Loucy (cell line): ENCODE measurements at regions not wholly inside any gene's neighbourhood (a gene's known extent, or its start where the extent isn't known, plus 50 kb on each side); places are given as distances from the start of the nearest gene placed in this dataset.

ENCODE experiments used
- H2AFZ ChIP-seq: fragments of 200-600 bp; sonication (generic); 2 replicates; pipeline ENCODE4 v1.6.0; 2016; ENCODE audit warnings: antibody characterized with exemption, mild to moderate bottlenecking, low read length, moderate library complexity
- H3F3A ChIP-seq: fragments of 200-600 bp; 2 replicates; pipeline ENCODE4 v1.6.0; 2016; ENCODE audit warnings: antibody characterized with exemption, low read depth, mild to moderate bottlenecking
- H3K27me3 ChIP-seq: fragments of 200-600 bp; sonication (generic); 2 replicates; pipeline ENCODE4 v1.6.1; 2014; ENCODE audit warnings: low read length, mild to moderate bottlenecking; ENCODE audit not compliant: insufficient read depth, poor library complexity, severe bottlenecking
- H3K36me3 ChIP-seq: fragments of 200-600 bp; sonication (generic); 2 replicates; pipeline ENCODE4 v1.6.1; 2016; ENCODE audit warnings: low read length; ENCODE audit not compliant: insufficient read depth
- H3K4me1 ChIP-seq: fragments of 200-600 bp; sonication (generic); 2 replicates; pipeline ENCODE4 v1.5.1; 2014; ENCODE audit warnings: low read length, mild to moderate bottlenecking; ENCODE audit not compliant: insufficient read depth, poor library complexity, severe bottlenecking
- H3K4me2 ChIP-seq: fragments of 200-600 bp; sonication (generic); 2 replicates; pipeline ENCODE4 v1.6.0; 2014; ENCODE audit warnings: antibody characterized with exemption, low read length, low read depth, mild to moderate bottlenecking; ENCODE audit not compliant: poor library complexity, severe bottlenecking
- H3K4me3 ChIP-seq: fragments of 200-600 bp; sonication (generic); 2 replicates; pipeline ENCODE4 v1.5.1; 2014; ENCODE audit warnings: low read length, mild to moderate bottlenecking, mixed read lengths; ENCODE audit not compliant: poor library complexity, severe bottlenecking
- H3K79me2 ChIP-seq: fragments of 200-600 bp; sonication (generic); 2 replicates; pipeline ENCODE4 v1.6.1; 2014; ENCODE audit warnings: low read length; ENCODE audit not compliant: insufficient read depth
- H3K9ac ChIP-seq: fragments of 200-600 bp; sonication (generic); 2 replicates; pipeline ENCODE4 v1.6.0; 2014; ENCODE audit warnings: mild to moderate bottlenecking, low read depth, low read length, moderate library complexity; ENCODE audit not compliant: poor library complexity, severe bottlenecking
- H3K9me2 ChIP-seq: fragments of 200-600 bp; sonication (generic); replicated peaks from 2 replicates; pipeline ENCODE4 v1.6.1; 2016; ENCODE audit warnings: low read depth, low read length, mixed read lengths
- H3K9me3 ChIP-seq: fragments of 200-600 bp; sonication (generic); 2 replicates; pipeline ENCODE4 v1.6.1; 2014; ENCODE audit warnings: mild to moderate bottlenecking, antibody characterized with exemption, low read length, low read depth; ENCODE audit not compliant: insufficient read depth
- H4K20me1 ChIP-seq: fragments of 200-600 bp; sonication (generic); 2 replicates; pipeline ENCODE4 v1.6.0; 2014; ENCODE audit warnings: antibody characterized with exemption, low read length, mild to moderate bottlenecking; ENCODE audit not compliant: insufficient read depth, poor library complexity, severe bottlenecking
- CTCF ChIP-seq: fragments of 200-600 bp; sonication (generic); conservative IDR thresholded peaks from 2 replicates; pipeline ENCODE4 v1.5.1; 2014; ENCODE audit warnings: mild to moderate bottlenecking, antibody characterized with exemption, low read length
- EZH2phosphoT487 ChIP-seq: fragments of 200-600 bp; IDR thresholded peaks from 2 replicates; pipeline ENCODE4 v1.6.1; 2018; ENCODE audit warnings: antibody characterized with exemption, mild to moderate bottlenecking, moderate library complexity, borderline replicate concordance

- H3K36me3 ChIP-seq, result no peaks in the 10 kb centered on the region
- H3K4me3 ChIP-seq, result no peak overlapping the region
- no peaks in the 10 kb centered on the region for H3F3A ChIP-seq
- no peak overlapping the region for H3K4me2 ChIP-seq
- no peak overlapping the region for H3K9ac ChIP-seq
- no peaks in the 10 kb centered on the region for H3K9me2 ChIP-seq
- no peaks in the 10 kb centered on the region for H3K9me3 ChIP-seq
- H3K4me1 ChIP-seq, result no peaks in the 10 kb centered on the region
- no peak for TF ChIP-seq CTCF
- TF ChIP-seq EZH2phosphoT487, result no peak
- no peaks in the 10 kb centered on the region for H3K79me2 ChIP-seq
- H3K27me3 ChIP-seq, result no peaks in the 10 kb centered on the region
- H2AFZ ChIP-seq, result no peak overlapping the region
- no peaks in the 10 kb centered on the region for H4K20me1 ChIP-seq
Measured at GRCh38 chr3:176911579-176911978, 285.7 kb downstream of the TBL1XR1 start.

- Histone ChIP-seq H3K36me3 (no peaks in the 10 kb centered on the region), H3K4me3 (no peak overlapping the region), H2AFZ (no peak overlapping the region), H3K9ac (no peak overlapping the region), H3K79me2 (no peaks in the 10 kb centered on the region), H3K4me2 (no peak overlapping the region), H3K27me3 (no peaks in the 10 kb centered on the region), H3F3A (no peaks in the 10 kb centered on the region), H3K9me3 (no peaks in the 10 kb centered on the region), H3K9me2 (no peaks in the 10 kb centered on the region), H3K4me1 (no peaks in the 10 kb centered on the region), H4K20me1 (no peaks in the 10 kb centered on the region)
- TF ChIP-seq EZH2phosphoT487 (no peak), CTCF (no peak)
Measured at GRCh38 chr3:176909044-176909443, 288.2 kb downstream of the TBL1XR1 start.

GRCh38 chr3:176906046-176906905 lies 291.0 kb downstream of the TBL1XR1 start:
- no peaks in the 10 kb centered on the region for H3K9me2 ChIP-seq
- H3K27me3 ChIP-seq, result no peaks in the 10 kb centered on the region
- no peaks in the 10 kb centered on the region for H3K79me2 ChIP-seq
- H3K4me1 ChIP-seq, result no peaks in the 10 kb centered on the region
- no peak overlapping the region for H3K4me3 ChIP-seq
- no peak overlapping the region for H3K4me2 ChIP-seq
- no peaks in the 10 kb centered on the region for H4K20me1 ChIP-seq
- TF ChIP-seq CTCF (no peak), EZH2phosphoT487 (no peak)
- H3F3A ChIP-seq, result no peaks in the 10 kb centered on the region
- no peak overlapping the region for H2AFZ ChIP-seq
- no peaks in the 10 kb centered on the region for H3K36me3 ChIP-seq
- H3K9ac ChIP-seq, result no peak overlapping the region
- no peaks in the 10 kb centered on the region for H3K9me3 ChIP-seq
